Urinary bladder (tissue), 3 donors: ENCODE measurements at regions not wholly inside any gene's neighbourhood (a gene's known extent, or its start where the extent isn't known, plus 50 kb on each side); places are given as distances from the start of the nearest gene placed in this dataset.
"Not testable (repeated sequence)": the region's sequence is repeated elsewhere in the genome, so short reads cannot be mapped to it uniquely, and the experiment has no call there.

Source experiments
- DNase-seq: peaks from one replicate; pipeline ENCODE4 v3.0.0-alpha.2; 2015; ENCODE audit errors: extremely low spot score
- H3K27ac ChIP-seq: one replicate; pipeline ENCODE4 v1.5.1; 2013; ENCODE audit warnings: low read depth, mild to moderate bottlenecking, moderate library complexity
- H3K36me3 ChIP-seq: one replicate; pipeline ENCODE4 v1.6.1; 2013; ENCODE audit warnings: mild to moderate bottlenecking, moderate library complexity; ENCODE audit not compliant: insufficient read depth
- H3K4me1 ChIP-seq: one replicate; pipeline ENCODE4 v1.6.1; 2013; ENCODE audit warnings: mild to moderate bottlenecking, moderate library complexity; ENCODE audit not compliant: insufficient read depth
- H3K4me3 ChIP-seq: one replicate; pipeline ENCODE4 v1.5.1; 2013; ENCODE audit warnings: low read depth, low read length
- WGBS: extraction: QIAGEN DNeasy Blood & Tissue Kit; methylation state at CpG from one replicate; pipeline ENCODE4 v1.1.7; 2013; 5-methylcytosine and 5-hydroxymethylcytosine counted together
- donor health status: healthy with polysubstance abuse.
- donor health status: healthy.

DNA sequence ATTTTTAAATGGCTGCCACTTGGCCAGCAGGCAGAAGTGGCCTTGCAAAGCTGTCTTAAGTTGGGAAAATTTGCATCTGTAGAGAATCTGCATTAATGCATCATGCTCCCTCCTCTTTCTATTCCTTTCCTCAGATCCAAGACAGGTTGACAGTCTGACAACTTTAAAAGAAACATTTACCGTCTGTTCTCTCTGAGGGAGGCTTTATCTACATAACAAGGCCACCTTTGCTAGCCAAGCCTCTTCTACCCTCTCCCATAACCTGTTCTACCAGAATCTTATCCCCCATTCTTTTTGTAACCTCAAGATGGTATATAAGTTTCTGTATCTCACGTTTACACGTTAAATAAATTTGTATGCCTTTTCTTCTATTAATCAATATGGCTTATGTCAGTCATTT lies 271.9 kb downstream of the OSTF1 start:
- Histone ChIP-seq H3K4me3 (no peak overlapping the region), H3K36me3 (no peaks in the 10 kb centered on the region), H3K27ac (no peak overlapping the region), H3K4me1 (no peaks in the 10 kb centered on the region)
- DNase-seq, result no peak
- WGBS, result 71% methylated on average over 3 of the region's 3 CpGs

DNA sequence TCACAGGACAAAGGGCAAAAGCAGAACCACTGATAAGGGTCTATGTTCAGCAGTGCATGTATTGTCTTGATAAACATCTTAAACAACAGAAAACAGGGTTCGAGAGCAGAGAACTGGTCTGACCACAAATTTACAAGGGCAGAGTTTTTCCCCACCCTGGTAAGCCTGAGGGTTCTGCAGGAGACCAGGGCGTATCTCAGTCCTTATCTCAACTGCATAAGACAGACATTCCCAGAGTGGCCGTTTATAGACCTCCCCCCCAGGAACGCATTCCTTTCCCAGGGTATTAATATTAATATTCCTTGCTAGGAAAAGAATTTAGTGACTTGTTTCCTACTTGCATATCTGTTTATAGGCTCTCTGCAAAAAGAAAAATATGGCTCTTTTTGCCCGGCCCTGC lies 274.1 kb downstream of the OSTF1 start:
- H3K27ac ChIP-seq, H3K4me3 ChIP-seq, H3K36me3 ChIP-seq, H3K4me1 ChIP-seq, DNase-seq: not testable (repeated sequence)
- 76% methylated on average over 5 of the region's 5 CpGs for WGBS

DNA sequence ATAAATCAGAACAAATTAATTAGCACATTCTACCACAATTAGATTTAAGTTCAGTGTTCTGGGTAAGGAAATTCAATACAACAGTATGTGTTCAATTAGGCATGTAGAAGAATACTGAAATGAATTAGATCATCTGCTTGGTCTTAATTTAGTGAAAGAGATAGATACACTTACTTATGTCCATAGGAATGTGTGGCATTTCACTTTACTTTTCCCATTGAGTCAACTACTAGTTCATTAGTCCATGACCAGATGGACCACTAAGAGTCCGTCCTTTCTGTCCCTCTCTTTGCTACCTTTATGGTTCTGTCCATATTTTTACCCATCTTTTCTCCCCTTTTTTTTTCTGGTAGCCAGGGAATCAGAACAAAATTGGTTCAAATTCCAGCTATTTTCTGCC lies 276.9 kb downstream of the OSTF1 start:
- no peak for DNase-seq
- H3K36me3 ChIP-seq, result no peaks in the 10 kb centered on the region
- H3K27ac ChIP-seq, result no peak overlapping the region
- 88% methylated on average over 1 of the region's 1 CpG for WGBS
- H3K4me1 ChIP-seq, result no peaks in the 10 kb centered on the region
- no peak overlapping the region for H3K4me3 ChIP-seq

DNA sequence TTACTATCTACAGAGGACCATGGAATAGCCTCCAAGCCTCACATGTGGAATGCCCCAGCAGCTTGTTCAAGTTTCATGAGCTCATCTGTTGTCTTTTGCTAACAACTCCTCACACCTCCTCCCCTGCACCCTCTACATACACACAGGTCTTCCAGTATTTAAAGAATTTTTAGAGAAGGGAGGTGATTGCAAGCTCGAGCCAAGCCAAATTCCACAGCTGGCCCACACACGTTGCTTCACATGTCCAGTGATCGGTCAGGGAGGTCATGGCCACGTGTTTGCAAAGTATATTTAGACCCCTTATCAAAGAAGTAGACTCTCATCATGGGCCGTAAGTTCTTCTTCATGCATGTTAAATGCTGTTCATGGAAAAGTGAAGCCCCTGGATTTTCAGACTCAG lies 281.7 kb downstream of the OSTF1 start:
- no peak overlapping the region for H3K27ac ChIP-seq
- WGBS, result 29% methylated on average over 5 of the region's 5 CpGs
- DNase-seq, result no peak

DNA sequence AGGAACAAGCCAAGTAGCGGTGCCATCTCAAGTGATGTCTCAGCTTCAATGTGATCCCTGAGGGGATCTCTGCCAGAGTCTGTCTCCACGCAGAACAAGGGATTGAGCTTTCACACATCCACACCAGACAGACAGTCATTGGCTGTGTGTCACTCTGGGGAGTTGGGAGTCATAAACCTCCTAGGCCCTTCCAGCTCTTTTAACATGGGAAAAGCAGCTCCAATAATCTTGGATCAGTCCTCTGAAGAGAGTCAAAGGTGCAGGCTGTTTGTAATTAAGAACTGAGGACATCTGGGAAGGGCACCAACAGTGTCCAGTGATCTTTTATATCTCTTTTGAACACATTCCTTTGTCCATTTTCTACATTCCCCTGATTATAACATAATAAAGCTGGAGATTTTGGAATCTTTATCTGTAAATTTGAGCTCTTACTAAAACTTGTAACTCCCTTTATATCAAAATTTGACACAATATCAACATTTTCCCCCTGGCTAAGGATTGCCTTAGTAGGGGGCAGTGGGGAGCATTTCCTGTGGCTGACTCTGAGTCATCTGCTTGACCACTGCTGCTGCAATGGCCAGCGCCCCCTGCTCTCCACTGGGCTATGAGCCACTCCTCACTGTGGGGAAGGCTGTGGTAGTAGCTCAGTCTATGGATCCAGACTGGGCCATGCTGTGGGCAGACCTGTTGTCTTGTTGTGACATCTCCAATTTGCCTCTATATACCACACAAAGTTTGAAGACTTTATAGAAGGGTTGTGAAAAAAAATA lies 284.4 kb downstream of the OSTF1 start:
- 67% methylated on average over 3 of the region's 3 CpGs for WGBS
- DNase-seq, result no peak
- H3K4me3 ChIP-seq, result no peak overlapping the region
- no peak overlapping the region for H3K27ac ChIP-seq
- H3K4me1 ChIP-seq, result no peaks in the 10 kb centered on the region
- H3K36me3 ChIP-seq, result no peaks in the 10 kb centered on the region

More for the DNA sequence above, 281.7 kb downstream of the OSTF1 start:
- Histone ChIP-seq H3K4me1 (no peaks in the 10 kb centered on the region), H3K4me3 (no peak overlapping the region), H3K36me3 (no peaks in the 10 kb centered on the region)

DNA sequence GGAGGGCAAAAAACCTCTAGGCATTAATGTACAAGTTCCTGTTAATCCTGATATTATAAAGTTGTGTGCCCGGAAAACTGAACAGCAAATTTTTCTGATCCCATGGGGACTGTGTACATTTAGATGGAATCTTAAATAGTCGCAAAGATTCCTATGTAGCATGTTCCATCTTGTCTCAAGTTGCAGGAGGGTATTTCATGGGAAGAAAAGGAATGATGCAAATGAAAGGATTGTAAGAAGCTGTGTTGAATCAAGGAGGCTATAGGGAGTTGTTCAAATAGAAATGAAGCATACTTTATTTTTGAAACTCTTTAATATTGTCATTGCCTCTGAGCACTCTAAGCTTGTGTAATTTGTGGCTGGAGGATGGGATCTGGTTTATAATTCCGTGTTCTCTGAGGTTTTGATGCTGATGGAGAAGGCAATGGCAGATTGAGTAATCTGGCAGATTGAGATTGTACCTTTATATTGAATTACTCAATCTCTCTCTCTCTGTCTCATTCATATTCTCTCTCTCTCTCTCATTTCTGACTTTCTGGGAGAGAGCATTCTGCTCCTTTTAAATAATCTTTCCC lies 288.5 kb downstream of the OSTF1 start:
- WGBS, result 65% methylated on average over 3 of the region's 3 CpGs
- Histone ChIP-seq H3K36me3 (no peaks in the 10 kb centered on the region), H3K4me1 (no peaks in the 10 kb centered on the region), H3K27ac (no peak overlapping the region), H3K4me3 (no peak overlapping the region)
- DNase-seq, result no peak

DNA sequence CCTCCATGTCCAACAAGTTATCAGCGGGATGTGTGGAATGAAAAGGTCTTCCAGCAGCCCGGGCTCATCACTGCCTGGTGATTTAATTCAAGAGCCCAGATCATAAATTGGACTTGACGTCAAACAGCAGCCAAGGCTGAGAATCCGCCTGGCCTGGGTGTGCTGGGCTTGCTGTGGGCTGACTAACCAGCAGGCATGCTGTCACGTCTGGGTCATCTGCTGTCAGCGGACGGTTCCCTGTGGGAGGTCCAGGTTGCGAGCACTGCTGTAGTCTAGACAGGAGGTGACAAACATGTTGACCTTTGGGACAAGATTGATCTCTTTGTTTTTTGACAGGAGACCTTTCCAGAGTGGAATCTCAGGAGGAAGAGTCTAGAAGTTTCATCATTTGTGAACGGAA lies 289.7 kb downstream of the OSTF1 start:
- no peaks in the 10 kb centered on the region for H3K4me1 ChIP-seq
- WGBS, result 32% methylated on average over 9 of the region's 9 CpGs
- H3K36me3 ChIP-seq, result peaks cover 2% of the 10 kb centered on the region
- DNase-seq, result no peak
- no peak overlapping the region for H3K4me3 ChIP-seq
- H3K27ac ChIP-seq, result no peak overlapping the region

DNA sequence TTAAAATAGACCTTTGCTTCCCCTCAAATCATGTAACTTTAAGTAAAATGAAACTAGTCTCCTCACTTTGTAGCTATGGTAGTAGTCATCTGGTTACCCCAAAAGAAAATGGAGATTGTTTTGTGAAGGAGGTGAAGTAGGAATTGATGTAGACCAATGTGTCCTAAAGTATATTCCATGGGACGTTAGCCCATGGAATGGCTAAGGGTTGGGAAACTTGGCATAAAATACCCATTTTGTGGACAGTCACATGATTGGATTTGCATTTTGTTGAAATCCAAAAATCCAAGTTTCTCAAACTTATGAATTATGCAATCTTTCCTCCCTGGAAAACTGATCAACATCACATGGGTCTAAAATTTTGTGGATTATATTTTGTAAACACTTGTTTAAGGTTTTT lies 290.6 kb downstream of the OSTF1 start:
- Histone ChIP-seq H3K36me3 (peaks cover 2% of the 10 kb centered on the region), H3K27ac (no peak overlapping the region), H3K4me1 (no peaks in the 10 kb centered on the region), H3K4me3 (no peak overlapping the region)
- DNase-seq, result no peak
- WGBS, result 80% methylated on average over 1 of the region's 1 CpG

DNA sequence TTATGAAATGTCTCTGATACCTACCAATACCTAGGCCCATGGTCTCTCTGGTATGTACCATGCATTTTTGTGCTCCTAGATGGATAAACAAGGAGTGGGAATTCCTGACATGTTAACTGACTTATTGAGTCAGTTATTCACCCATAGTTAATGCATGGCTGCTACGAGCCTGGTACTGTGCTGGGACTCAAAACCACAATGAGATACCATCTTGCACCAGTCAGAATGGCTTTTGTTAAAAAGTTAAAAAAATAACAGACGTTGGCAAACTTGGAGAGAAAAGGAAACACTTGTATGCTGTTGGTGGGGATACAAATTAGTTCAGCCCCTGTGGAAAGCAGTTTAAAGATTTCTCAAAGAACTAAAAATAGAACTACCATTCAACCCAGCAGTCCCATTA lies 293.8 kb downstream of the OSTF1 start:
- no peak overlapping the region for H3K4me3 ChIP-seq
- no peak overlapping the region for H3K27ac ChIP-seq
- peaks cover 2% of the 10 kb centered on the region for H3K36me3 ChIP-seq
- no peaks in the 10 kb centered on the region for H3K4me1 ChIP-seq
- DNase-seq, result no peak
- WGBS, result 64% methylated on average over 2 of the region's 2 CpGs

DNA sequence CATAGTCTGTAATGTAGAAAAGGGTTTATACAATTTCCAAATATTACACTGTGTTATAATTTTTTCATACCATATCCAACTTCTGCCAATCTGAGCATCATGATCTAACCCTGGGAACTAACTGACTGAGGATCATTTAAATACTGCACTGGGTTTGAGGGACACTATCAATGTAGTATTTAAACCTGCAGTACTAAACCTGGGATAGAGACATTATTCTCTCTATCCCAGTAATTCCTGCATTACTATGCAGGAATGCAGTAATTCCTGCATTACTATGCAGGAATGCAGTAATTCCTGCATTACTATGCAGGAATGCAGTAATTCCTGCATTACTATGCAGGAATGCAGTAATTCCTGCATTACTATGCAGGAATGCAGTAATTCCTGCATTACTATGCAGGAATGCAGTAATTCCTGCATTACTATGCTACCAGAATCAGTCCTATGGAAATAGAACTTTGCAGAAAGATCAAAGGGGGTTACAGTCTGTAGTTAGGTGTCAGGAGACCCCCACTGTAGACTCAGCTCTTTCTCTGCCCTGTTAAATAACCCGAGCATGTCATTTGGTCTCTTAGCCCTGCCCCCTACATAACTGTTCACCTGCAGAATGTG lies 295.2 kb downstream of the OSTF1 start:
- not testable (repeated sequence) for DNase-seq, H3K36me3 ChIP-seq, H3K27ac ChIP-seq, H3K4me3 ChIP-seq, H3K4me1 ChIP-seq
- 71% methylated on average over 1 of the region's 1 CpG for WGBS

DNA sequence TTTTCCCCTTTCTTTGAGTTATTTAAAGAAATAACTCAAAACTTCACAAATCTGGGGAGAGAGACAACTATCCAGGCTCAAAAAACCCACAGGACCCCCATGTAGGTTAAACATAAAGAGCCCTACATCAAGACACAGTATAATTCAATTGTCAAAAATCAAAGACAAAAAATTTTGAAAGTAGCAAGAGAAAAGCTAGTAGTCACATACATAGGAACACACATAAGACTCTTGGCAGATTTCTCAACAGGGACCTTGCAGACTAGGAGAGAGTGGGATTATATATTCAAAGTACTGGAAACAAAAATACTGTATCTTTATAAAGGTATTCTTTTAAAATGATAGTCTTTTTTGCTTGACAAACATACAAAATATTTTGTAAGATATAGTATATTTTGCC lies 296.9 kb downstream of the OSTF1 start:
- H3K4me3 ChIP-seq, result no peak overlapping the region
- H3K36me3 ChIP-seq, result peaks cover 2% of the 10 kb centered on the region
- H3K27ac ChIP-seq, result no peak overlapping the region
- no peak for DNase-seq
- H3K4me1 ChIP-seq, result no peaks in the 10 kb centered on the region

DNA sequence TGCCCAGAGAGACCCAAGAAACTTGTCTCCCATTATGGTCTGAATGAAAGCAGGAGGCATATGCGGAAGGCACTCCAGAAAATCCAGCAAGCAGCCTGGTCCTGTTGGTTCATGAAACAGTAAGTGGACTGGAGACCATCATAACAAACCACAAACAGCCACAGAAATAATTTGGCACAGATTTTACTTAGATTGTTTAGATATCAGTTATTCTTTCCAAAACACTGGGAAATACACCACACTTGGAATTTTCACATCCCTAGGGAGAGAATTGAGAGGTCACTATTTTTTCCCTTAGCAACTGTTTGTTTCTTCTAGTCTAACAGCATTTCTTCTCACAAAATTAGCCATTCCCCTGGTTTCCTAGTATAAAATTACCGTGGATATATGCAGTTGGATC lies 300.8 kb downstream of the OSTF1 start:
- Histone ChIP-seq H3K36me3 (no peaks in the 10 kb centered on the region), H3K27ac (no peak overlapping the region), H3K4me1 (no peaks in the 10 kb centered on the region), H3K4me3 (no peak overlapping the region)
- no peak for DNase-seq
- 74% methylated on average over 2 of the region's 2 CpGs for whole genome bisulfite sequencing

DNA sequence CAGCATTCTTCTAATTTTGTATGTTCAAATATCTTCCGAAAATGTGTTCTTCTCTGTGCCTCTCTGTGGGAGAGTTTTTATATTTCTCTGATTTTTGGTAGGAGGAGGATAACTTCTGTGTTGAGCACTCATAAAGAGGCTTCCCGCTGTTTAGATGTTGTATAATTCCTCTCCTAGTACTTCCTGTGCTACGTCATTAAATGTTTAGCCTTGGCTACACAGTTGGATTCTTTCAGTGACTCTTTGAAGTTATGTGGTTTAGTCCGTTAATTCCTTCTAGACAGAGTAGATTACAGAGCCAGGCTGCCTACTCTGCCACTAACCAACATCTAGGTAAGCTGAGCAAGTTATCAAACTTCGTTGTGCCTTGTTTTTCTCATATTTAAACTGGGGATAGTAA lies 302.6 kb downstream of the OSTF1 start:
- no peak for DNase-seq
- H3K4me3 ChIP-seq, result no peak overlapping the region
- no peaks in the 10 kb centered on the region for H3K36me3 ChIP-seq
- no peak overlapping the region for H3K27ac ChIP-seq
- H3K4me1 ChIP-seq, result no peaks in the 10 kb centered on the region
- WGBS, result 40% methylated on average over 5 of the region's 5 CpGs

DNA sequence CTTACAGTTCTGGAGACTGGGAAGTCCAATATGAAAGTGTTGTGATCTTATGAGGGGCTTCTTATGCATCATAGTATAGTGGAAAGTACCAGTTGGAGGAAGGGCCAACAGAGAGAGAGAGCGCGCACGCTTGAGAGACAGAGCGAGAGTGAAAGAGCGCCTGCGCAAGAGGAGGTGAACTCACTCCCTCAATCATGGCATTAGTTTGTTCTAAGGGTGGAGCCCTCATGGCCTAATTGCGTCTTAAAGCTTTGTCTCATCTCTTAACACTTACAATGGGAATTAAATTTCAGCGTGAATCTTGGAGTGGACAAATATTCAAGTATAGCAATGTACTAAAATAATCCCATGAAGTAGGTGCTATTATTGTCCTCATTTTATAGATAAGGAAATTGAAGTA lies 303.2 kb downstream of the OSTF1 start:
- 97% methylated on average over 8 of the region's 8 CpGs for WGBS
- no peak for DNase-seq
- no peak overlapping the region for H3K27ac ChIP-seq
- no peaks in the 10 kb centered on the region for H3K4me1 ChIP-seq
- H3K4me3 ChIP-seq, result no peak overlapping the region
- H3K36me3 ChIP-seq, result no peaks in the 10 kb centered on the region
